Lung microvascular endothelial cell (primary cell): ENCODE measurements at regions not wholly inside any gene's neighbourhood (a gene's known extent, or its start where the extent isn't known, plus 50 kb on each side); places are given as distances from the start of the nearest gene placed in this dataset.
"Not testable (repeated sequence)": the region's sequence is repeated elsewhere in the genome, so short reads cannot be mapped to it uniquely, and the experiment has no call there.

Experiments
- DNase-seq, 2 donors: peaks; one replicate each; pipeline versions ENCODE4 v3.0.0 to v3.0.0-alpha.2; 2010; ENCODE audit warnings: low read depth in 2 of 2

- DNase-seq: no peak
These were observed 282.7 kb upstream of the CCDC179 start for GRCh38 chr11:23143022-23143421.

- no peak for DNase-seq
These were observed 291.5 kb upstream of the CCDC179 start for GRCh38 chr11:23151819-23152218.

GRCh38 chr11:23155503-23155902 lies 295.2 kb upstream of the CCDC179 start:
- DNase-seq: no peak

GRCh38 chr11:23164022-23164421 lies 303.7 kb upstream of the CCDC179 start:
- DNase-seq: no peak

- DNase-seq: no peak
These were observed 306.1 kb upstream of the CCDC179 start for GRCh38 chr11:23166376-23166775.

GRCh38 chr11:23179609-23180008 lies 319.3 kb upstream of the CCDC179 start:
- DNase-seq: no peak

- no peak for DNase-seq
These were observed 320.9 kb upstream of the CCDC179 start for GRCh38 chr11:23181022-23181807.

GRCh38 chr11:23192256-23192655 lies 332.0 kb upstream of the CCDC179 start:
- DNase-seq: no peak

GRCh38 chr11:23201936-23202522 lies 341.8 kb upstream of the CCDC179 start:
- DNase-seq: peak in 1 of 2 donors; percentile 3

- DNase-seq: no peak
These were observed 342.3 kb upstream of the CCDC179 start for GRCh38 chr11:23202611-23203010.

GRCh38 chr11:23205156-23205871 lies 345.0 kb upstream of the CCDC179 start:
- peak; percentile 28 to 29 for DNase-seq

- DNase-seq: no peak
These were observed 346.6 kb upstream of the CCDC179 start for GRCh38 chr11:23206741-23207336.

- DNase-seq: no peak
These were observed 350.9 kb upstream of the CCDC179 start for GRCh38 chr11:23211221-23211620.

GRCh38 chr11:23212807-23213206 lies 352.5 kb upstream of the CCDC179 start:
- DNase-seq: no peak

GRCh38 chr11:23217072-23217471 lies 356.8 kb upstream of the CCDC179 start:
- DNase-seq: no peak

GRCh38 chr11:23220086-23220485 lies 359.8 kb upstream of the CCDC179 start:
- not testable (repeated sequence) for DNase-seq

GRCh38 chr11:23221366-23221765 lies 361.1 kb upstream of the CCDC179 start:
- no peak for DNase-seq

GRCh38 chr11:23226331-23227077 lies 366.2 kb upstream of the CCDC179 start:
- no peak for DNase-seq

- DNase-seq: no peak
These were observed 366.8 kb upstream of the CCDC179 start for GRCh38 chr11:23227078-23227445.

GRCh38 chr11:23232652-23233051 lies 372.4 kb upstream of the CCDC179 start:
- DNase-seq: no peak

GRCh38 chr11:23233075-23233474 lies 372.8 kb upstream of the CCDC179 start:
- DNase-seq: peak in 1 of 2 donors; percentile 64
